ENCODE measurements at regions not wholly inside any gene's neighbourhood (a gene's known extent, or its start where the extent isn't known, plus 50 kb on each side); places are given as distances from the start of the nearest gene placed in this dataset.

DNA sequence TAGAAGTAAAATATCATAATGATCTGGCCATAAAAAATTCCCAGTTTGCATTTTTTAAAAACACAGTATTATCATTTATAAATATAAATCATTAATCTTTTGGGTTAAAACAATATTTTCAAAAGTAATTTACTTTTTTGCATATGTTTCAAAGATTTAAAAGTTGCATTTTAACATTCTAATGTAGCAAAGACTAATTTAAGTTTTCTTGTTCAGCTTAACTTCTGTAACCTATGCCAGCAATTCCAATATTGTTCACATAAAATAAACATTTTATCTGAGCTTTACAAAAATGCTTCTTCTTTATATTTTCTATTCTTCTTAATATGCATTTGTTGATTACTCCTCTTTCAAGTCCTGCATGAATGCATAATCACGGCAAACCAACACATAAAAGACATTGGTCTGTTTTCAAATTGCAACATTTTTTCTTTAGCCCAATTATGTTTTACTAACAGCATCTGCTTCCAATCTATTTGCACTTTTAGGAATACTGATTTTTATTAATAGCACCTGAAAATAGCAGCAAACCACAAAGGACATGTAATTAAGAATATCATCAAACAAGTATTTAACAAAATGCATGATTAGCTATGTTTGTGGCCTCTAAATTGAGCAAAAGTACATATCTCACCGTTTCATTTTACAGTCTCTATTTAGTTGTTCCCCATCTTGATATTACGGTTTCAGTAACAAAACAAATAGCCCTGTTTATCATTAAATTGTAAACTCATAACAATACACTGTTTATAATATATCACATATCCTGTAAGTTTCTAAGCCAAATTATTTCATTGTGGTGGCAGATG is 286.9 kb upstream of the NFE2L3 start:
- DNase-seq: peak; percentile 58

DNA sequence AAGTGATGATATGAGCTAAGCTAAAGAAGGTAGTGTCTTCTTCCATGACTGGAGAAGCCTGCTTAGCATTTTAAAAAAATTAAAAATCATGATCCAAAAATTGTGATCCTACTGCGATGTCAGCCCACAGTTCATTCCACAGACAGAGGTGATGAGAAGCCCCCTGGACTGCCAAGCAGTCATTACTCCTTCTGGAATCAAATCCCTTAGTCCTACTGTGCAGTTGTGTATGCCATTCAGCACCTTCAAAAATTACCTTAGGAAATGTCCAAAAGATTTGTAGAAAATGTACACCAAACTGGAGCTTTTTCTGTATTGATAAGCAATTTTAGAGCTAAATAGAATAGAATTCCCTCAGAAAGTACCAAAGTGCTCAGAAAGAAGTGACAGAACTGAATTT is 283.5 kb upstream of the NFE2L3 start:
- no peak for DNase-seq

DNA sequence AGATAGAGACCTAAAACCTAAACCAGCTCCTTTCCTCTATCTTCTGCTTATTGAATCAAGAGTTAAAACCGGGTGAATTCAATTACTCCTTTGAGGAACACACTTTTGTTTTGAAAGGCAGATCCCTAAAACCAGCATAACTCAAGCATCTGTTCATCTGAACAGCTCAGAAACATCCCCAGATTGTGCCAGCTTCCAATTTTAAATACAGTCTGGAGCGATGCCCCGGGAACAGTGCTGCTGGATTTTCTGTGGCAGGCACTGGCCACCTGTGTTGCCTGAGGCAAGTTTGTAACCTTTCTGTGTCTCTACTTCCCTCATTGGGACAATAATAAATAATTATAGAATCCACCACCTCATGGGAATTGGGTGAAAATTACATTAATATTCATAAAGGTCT is 281.4 kb upstream of the NFE2L3 start:
- peak; percentile 30 for DNase-seq

DNA sequence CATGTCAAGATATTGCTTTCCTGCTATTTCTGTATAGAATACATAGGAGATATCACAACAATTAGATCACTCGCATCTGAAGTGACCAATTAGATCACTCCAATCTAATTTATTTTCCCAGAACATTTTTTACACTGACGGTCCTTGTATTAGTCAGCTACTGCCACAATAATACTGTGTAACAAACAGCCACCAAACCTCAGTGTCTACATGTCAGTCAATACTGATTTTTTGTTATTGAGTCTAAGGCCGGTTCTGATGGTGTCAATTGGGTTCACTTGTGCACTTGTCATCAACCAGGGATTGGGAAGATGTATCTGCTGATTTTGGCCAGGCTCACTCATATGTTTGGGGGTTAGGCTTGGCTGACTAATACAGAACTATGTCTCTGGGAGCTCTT is 275.9 kb upstream of the NFE2L3 start:
- no peak for DNase-seq

DNA sequence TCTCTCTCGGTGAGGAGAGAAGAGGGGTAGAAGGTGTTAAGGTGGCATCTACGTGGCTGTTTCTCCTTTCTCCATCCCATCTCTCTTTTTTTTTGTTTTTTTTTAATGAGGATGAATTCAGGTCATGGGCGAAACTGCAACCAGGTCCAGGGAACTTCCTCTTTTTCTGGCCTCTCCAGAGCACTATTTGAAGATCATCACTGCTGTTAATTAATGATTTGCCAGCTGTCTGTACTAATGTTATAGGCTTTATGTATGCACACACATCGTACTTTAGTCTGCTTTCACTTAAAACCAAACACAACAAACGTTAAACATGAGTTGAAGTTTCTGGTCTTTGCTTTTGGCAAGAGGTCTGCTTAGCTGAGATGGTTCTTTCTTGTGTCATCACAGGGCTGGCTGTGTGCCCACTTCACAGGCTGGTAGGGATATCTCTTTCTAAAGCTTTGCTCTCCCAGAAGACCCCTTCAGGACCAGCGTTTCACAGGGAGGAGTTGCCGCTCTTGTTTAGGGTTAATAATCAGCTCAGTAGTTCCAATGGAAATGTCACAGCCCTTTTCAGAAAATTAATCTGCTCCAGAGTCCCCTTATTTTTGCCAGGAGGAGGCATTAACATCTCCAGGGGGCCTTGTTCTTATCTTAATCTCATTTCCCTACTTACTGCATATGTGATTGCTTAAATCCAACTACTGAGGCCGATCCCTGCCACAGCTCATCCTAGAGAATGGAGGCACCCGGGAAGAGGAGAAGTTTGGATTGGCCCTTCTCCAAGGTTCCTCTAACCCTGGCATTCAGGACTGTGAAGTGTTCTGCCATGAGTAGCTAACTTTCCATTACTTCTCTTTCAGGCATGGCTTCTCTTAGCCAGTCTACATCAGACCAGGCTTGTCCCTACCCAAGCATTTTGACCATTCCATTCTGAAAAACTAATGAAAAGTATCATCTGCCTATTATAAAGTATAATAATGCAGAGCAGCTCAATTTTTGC is 273.9 kb upstream of the NFE2L3 start:
- no peak for DNase-seq

DNA sequence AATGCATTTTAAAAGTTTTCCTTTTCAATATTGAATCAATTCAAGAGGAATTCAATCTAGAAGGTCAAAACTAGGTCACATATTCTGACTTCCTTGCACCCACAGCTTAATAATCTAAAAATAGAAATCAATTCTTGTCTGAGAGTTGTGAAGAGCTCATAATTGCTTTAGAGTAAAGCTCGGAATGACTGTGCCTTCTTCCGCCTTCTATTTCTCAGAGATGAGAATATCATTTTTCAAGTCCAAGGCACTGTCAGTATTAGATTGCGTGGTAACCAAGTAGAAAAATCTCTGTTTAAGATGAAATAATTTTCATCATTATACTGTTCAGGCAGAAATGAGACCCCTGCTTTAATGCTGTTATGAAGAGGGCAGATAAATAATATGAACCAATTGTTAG is 272.2 kb upstream of the NFE2L3 start:
- DNase-seq: no peak

DNA sequence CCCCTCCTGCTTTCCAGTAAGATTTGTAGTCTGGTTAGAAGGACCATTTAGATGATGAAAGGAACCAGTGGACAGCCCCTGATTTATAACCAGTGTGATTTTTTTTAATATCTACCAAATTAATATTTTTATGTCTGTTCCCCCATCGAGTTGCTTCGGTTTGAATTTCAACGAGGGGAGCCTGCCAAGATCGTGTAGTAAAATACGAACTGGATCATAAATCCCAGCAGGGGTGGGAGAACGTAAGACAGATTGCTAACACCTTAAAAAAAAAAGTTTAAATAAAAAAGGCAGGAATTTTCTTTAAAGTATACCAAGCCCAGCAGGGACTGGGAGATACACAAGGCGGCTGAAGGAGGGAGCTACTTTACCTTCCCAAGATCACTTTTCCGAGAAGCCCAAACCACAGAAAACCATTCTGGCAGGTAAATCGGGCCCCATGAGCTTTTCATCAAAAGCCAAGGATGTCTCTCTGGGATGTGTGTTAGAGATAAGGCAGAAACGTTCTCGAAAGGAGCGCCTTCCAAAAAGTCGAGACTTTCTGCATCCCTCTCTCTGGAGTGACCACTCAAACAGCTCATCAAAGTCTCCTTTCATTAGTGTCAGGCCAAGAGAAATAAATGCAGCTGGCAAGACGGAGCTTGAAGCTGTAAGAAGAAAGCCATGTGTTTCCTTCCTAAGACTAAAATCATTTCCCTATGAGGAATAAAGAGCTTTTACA is 270.5 kb upstream of the NFE2L3 start:
- DNase-seq: no peak

DNA sequence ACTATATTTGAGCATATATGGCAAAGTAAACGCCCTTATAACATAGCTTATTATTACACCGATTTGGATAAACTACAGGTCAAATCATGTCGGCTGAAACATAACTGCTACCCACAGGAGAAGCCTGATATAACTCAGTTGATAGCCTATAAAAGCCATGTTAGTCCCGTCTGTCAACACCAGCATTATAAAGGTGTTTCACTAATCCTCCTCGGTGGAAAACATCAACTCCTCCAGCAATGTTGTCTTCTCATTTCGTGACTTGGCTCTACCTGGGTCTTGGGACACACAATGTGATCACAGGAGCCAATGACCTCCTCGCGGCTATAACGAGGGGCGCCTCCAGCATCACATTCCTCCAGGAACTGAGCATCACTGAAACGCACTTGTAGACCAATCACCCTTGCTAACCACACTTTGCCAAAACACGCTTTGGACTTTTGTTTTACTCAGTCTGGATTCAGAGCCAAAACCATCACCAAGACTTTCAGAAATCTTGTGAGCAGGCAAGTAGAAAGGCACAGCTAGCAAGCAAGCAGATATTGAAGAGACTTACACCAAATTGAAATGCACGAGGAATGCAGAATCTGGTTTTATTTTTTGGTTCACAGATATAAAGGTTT is 269.7 kb upstream of the NFE2L3 start:
- DNase-seq: no peak

DNA sequence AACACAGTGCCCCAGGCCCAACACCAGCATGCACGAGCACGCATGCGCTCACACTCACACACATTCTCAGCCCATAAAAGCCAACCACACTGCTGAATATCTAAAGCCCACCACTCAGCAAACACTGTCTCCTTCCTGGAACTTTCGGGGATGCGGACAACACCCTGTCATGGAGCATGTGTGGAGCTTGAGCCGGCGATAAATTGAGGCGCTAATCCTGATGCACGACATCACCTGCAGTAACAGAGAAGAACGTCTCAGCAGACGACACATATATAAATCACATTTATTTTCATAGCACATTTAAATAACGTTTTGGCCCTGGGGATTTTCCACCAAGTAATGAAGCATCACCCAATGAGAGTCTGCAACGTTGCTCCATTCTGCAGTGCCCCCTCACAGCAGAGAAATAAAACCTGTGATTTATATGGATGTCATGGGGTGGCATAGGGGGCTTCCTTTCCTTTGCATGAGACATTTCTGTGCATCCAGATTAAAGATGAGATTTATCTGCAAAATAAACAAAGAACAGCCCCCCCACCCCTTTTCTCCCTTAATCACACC is 267.7 kb upstream of the NFE2L3 start:
- no peak for DNase-seq

DNA sequence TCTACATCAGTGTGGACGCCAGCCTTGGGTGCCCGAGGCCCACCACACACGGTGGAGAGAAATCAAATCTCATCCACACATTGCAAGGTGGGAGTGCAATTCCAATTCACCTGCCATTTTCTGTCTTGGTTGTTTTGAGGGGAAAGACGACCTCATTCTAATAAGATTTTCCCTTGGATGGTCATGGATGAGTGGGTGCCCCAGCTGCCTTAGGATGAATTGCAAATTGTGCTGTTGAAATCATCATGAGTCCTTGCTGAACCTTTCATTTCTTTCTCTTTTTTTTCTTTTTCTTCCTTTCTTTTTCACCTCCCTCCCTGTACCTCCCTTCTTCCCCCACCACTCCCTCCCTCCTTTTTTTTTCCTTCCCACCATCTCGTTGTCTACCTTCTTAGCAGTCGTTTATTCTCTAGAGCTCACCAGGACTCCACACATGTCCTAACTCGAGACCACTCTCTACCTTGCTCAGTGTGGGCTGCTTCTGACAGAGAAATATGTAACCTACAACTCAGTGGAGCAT is 266.9 kb upstream of the NFE2L3 start:
- peak; percentile 41 for DNase-seq

DNA sequence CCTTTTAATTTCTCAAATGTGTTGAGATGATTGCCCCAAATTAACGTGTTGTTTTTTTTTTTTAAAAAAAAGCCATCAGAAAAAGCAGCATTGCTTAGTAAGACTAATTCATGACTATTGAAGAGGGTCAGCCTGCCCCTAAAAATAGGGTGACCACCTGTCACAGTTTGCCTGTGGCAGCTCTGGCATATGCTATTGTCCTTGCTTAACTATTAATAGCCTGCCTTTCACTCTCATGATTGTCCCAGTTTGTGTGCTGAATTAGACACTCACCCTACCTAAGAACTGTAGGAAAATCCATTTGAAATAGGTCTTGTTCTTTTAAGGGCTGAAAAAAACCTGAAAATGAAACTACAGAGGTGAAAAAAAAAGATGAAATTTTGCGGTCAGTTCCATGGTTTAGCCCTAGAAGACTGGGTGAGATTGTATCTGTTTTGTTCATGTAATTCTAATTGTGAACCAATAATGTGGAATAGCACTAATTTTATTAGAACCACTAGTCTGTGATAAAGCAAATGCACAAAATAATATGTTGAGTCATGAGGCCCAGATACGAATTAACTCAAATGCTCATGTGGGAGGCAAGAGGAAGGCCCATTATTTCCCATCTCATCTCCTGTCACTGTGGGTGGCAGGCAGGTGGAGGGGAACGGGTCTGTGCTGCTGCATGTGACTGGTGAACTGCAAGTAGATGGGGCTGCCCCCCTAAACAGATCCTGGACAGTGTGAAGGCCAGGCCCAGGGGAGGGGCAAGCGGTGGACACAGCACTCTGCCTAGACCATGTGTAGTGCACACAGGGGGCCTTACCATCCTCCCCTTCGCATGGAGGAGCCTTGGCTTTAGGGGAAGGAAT is 265.4 kb upstream of the NFE2L3 start:
- DNase-seq: peak; percentile 97

DNA sequence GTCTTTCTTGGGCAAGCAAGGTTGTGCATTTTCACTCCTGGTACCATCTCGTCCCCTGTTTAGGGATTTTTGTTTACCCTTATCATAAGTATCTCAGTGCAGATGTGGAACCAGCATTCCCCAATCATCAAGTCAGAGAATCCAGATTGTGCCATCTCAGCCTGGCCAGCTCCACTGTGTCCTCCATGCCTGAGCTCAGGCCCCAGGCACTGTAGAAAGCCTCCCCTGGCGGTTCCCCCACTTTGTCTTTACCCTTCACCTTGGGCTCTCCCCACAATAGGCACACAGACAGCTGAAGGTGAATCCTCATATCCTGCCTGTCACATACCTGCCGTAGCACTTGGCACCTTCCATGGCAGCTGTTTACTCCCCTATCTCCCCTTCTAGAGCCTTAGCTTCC is 264.7 kb upstream of the NFE2L3 start:
- peak; percentile 50 for DNase-seq

DNA sequence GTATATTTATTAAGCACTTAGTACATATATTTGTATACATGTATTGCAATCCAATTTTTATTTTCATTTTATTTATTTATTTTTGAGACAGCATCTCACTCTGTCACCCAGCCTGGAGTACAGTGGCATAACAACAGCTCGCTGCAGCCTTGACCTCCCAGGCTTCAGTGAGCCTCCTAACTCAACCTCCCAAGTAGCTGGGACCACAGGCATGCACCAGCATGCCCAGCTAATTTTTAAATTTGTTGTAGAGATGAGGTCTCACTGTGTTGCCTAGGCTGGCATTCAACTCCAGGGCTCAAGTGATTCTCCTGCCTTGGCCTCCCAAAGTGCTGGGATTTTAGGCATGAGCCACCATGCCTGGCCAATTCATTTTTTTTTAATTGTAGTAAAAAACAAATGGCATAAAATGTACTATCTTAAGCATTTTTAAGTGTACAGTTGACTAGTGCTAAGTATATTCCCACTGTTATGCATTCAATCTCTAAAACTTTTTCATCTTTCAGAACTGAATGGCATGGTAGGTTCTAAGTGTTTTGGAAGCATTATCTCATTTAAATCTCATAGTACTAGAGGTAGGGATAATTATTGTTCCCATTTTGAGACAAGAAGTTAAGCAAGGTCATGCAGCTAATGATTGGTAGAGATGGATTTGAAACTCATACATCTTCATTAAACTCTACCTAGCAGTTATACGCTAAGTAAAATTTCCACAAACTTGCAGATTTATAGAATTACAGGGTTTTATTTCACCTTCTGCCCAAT is 264.0 kb upstream of the NFE2L3 start:
- DNase-seq: peak; percentile 21

DNA sequence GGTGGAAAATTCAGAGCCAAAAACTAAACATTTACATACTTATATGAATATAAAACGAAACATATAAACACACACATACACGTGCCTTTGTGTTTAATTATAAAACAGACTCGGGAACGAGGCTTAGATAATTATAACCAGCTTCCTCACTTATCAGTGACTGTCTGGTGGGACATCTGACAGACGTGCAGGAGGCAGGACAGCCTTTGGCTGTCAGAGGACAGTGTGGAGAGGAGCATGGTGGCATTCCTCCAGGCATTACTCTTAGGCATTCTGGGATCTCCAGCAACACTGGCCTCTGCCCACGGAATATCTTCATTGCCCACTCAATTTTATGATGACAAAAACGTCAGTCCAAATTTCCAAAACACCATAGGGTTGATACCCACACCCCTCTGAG is 262.2 kb upstream of the NFE2L3 start:
- peak; percentile 47 for DNase-seq

DNA sequence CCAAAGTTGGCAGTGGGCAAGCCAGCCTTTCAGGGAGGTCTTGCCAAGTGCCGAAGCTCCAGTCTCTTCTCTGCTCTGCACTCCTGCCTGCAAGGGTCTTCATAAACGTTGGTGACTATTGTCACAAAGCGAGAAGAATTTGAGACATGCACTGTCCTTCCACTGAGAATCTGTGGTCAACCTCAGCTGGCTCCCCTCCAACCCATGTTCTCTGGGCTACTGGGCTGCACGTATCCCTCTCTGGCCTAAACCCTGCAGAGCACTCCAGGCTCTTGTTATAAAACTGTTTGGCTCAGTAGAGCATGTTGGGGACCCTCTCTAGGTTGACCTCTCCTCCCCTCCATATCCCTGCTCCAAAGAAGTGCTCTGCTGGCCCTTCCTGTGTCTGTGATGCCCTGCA is 260.4 kb upstream of the NFE2L3 start:
- no peak for DNase-seq

DNA sequence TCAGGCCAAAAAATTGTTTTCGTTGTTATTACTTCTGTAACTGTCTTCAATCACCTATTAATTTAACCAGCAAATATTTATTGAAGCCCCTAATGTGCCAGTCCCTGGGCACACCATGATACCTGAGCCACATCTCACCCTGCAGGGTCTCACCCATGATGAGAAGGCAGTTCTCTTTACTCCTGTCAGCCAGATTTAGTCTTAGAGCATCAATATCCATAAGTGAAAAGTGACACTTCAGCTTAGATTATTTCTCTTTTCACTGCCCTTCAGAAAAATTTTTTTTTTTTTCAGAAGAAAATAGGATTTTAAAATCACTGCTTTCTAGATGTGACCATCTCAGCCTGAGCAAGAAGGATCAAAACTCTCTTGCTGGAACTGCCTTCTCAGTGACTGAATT is 258.6 kb upstream of the NFE2L3 start:
- peak; percentile 33 for DNase-seq

DNA sequence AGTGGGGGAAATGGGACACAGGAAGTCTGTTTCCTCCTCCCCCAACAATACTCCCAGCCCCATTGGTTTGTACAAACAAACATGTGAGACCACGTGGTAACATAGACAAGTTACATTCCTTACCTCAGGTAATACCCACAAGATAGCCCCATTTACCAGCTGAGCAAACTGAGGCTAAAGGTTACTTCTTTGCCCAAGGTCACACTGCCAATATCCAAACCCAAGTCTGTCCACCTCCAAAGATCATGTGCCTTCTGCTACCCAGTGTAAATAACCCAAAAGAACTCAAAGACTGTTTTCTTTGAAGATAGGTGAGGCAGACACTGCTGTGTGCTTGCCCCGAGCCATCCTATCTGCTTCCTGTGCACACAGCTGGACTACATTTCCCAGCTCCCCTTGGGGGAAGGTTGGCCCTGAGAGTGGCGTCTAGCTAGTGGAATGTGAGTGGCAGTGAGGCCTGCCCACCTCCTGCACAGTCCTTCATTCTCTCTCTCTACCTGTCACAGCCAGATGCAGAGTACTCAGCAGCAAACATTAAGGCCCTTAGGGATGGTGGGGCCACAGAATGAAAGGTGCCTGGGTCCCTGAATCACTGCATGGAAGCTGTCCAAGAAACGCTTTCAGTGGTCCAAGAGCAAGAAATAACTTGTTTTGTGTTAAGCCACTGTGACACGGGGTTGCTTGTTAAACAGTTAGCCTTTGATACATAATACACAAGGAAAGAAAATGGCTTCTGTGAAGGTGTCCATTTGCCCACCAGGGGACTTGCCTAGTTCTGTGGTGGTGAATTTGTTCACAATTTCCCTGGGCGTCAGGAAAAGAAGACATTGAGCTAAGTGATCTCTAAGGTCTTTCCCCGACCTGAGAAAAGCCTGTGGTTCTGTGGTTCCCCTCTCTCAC is 257.7 kb upstream of the NFE2L3 start:
- peak; percentile 40 for DNase-seq

DNA sequence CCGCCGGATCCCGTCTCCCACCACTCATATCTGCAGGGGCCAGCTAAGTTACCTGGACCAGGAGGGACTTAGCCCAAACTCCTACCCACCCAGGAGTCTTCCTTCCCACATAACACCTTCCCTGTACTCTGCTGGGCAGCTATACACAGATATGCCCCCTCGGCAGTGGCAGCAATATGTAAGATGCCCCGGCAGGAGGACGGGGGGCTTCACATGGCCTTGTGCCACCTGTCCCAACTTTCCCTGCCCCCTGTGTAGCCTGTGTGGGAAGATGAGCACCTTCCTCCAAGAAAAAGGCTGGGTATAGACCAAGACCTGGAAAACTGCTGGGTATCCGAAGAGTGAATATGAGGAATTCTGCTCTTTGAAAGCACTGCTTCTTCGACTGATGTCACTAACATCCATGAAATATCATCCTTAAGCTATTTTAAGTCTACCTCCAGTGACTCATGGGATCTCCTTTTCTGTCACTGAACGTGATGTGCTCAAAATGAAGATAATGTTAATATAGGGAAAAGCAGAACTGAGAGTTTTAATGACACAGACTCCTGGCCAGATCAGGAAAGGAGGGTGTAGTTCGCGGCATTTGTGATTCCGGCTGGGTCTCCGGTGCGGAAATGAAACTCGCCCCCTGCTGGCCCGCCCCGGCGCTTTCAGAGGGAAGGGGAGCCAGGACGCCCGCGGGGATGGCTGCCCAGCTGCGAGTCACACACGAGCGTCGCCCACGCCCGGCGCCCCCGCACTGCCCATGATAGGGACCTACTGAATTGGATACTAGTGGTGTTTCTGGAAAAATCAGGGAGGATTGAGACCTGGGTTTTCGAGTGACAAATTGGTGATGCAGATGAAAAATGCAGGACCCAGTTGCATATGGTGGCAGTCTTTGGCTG is 256.9 kb upstream of the NFE2L3 start:
- no peak for DNase-seq
